ENCODE measurements at regions not wholly inside any gene's neighbourhood (a gene's known extent, or its start where the extent isn't known, plus 50 kb on each side); places are given as distances from the start of the nearest gene placed in this dataset.
"Not testable (repeated sequence)": the region's sequence is repeated elsewhere in the genome, so short reads cannot be mapped to it uniquely, and the experiment has no call there.

- DNase-seq (ENCODE audit: low spot score), result not testable (repeated sequence)
Measured at GRCh38 chr7:76723928-76724327, 96.8 kb upstream of the POMZP3 start.

GRCh38 chr7:76716551-76716950 lies 89.5 kb upstream of the POMZP3 start:
- DNase-seq (ENCODE audit: low spot score), result not testable (repeated sequence)

GRCh38 chr7:76712926-76713325 lies 85.8 kb upstream of the POMZP3 start:
- DNase-seq (ENCODE audit: low spot score), result not testable (repeated sequence)

- DNase-seq (ENCODE audit: low spot score), result not testable (repeated sequence)
Measured at GRCh38 chr7:76711648-76712047, 84.6 kb upstream of the POMZP3 start.

GRCh38 chr7:76709703-76710102 lies 82.6 kb upstream of the POMZP3 start:
- not testable (repeated sequence) for DNase-seq (ENCODE audit: low spot score)

- DNase-seq (ENCODE audit: low spot score), result not testable (repeated sequence)
Measured at GRCh38 chr7:76708446-76708845, 81.4 kb upstream of the POMZP3 start.

- DNase-seq (ENCODE audit: low spot score), result not testable (repeated sequence)
Measured at GRCh38 chr7:76703815-76704214, 76.7 kb upstream of the POMZP3 start.

GRCh38 chr7:76686277-76686676 lies 59.2 kb upstream of the POMZP3 start:
- not testable (repeated sequence) for DNase-seq (ENCODE audit: low spot score)

- not testable (repeated sequence) for DNase-seq (ENCODE audit: low spot score)
Measured at GRCh38 chr7:76684737-76685136, 57.7 kb upstream of the POMZP3 start.

- DNase-seq (ENCODE audit: low spot score), result not testable (repeated sequence)
Measured at GRCh38 chr7:76683631-76684030, 56.6 kb upstream of the POMZP3 start.

GRCh38 chr7:76681810-76682209 lies 54.7 kb upstream of the POMZP3 start:
- DNase-seq (ENCODE audit: low spot score), result not testable (repeated sequence)

- not testable (repeated sequence) for DNase-seq (ENCODE audit: low spot score)
Measured at GRCh38 chr7:76679174-76679573, 52.1 kb upstream of the POMZP3 start.

GRCh38 chr7:76678500-76678899 lies 51.4 kb upstream of the POMZP3 start:
- DNase-seq (ENCODE audit: low spot score), result not testable (repeated sequence)

GRCh38 chr7:76676890-76677289 lies 49.8 kb upstream of the POMZP3 start:
- DNase-seq (ENCODE audit: low spot score), result not testable (repeated sequence)

Small RNA genes in the stretch of these regions (small RNA-seq; reads per million reads assigned to genes)
- gene AC114737.2, result 0 reads per million in 2 experiments
